ENCODE measurements at regions not wholly inside any gene's neighbourhood (a gene's known extent, or its start where the extent isn't known, plus 50 kb on each side); places are given as distances from the start of the nearest gene placed in this dataset.
"Not testable (repeated sequence)": the region's sequence is repeated elsewhere in the genome, so short reads cannot be mapped to it uniquely, and the experiment has no call there.

DNA sequence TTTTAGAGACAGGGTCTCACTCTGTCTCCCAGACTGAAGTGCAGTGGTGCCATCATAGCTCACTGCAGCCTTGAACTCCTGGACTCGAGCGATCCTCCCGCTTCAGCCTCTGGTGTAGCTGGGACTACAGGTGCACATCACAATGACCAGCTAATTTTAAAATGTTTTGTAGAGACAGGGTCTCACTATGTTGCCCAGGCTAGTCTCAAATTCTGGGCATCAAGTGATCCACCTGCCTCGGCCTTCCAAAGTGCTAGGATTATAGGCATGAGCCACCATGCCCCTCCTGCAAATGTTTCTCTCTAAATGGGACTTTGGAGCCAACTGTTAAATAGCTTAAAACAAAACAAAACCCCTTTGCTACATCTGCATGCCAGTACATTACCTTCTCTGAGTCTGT is 82.2 kb upstream of the BRD7 start:
- H3K4me1 Mint-ChIP-seq (ENCODE audit: low read depth, unreplicated experiment): peaks cover 16% of the 10 kb centered on the region
- TF ChIP-seq, protein P1, sequence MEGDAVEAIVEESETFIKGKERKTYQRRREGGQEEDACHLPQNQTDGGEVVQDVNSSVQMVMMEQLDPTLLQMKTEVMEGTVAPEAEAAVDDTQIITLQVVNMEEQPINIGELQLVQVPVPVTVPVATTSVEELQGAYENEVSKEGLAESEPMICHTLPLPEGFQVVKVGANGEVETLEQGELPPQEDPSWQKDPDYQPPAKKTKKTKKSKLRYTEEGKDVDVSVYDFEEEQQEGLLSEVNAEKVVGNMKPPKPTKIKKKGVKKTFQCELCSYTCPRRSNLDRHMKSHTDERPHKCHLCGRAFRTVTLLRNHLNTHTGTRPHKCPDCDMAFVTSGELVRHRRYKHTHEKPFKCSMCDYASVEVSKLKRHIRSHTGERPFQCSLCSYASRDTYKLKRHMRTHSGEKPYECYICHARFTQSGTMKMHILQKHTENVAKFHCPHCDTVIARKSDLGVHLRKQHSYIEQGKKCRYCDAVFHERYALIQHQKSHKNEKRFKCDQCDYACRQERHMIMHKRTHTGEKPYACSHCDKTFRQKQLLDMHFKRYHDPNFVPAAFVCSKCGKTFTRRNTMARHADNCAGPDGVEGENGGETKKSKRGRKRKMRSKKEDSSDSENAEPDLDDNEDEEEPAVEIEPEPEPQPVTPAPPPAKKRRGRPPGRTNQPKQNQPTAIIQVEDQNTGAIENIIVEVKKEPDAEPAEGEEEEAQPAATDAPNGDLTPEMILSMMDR (IDR thresholded peaks at IDR 0.05; ENCODE audit: partially characterized antibody, unreplicated experiment): no peak
- H3K4me3 Mint-ChIP-seq (ENCODE audit: unreplicated experiment): no peak overlapping the region

DNA sequence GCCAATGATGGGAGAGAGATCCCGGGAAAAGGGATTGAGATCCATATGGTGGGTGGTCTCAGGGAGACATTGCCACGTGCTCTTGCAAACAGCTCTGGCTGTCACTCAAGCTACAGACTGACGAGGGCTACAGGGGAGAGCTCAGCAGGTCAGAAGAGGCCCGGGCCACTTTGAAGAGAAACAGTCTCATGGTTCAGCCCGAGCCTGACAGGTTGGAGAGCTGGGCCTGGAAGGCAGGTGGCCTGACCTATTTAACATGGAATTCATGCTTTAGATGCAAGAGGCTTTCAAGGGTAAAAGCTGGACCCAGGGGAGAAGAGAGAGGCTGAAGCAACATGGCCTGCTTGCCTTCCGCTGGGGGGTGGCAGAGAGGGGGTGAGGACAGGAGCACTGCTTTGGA is 81.0 kb upstream of the BRD7 start:
- H3K4me1 Mint-ChIP-seq (ENCODE audit: low read depth, unreplicated experiment): peaks cover 16% of the 10 kb centered on the region
- H3K4me3 Mint-ChIP-seq (ENCODE audit: unreplicated experiment): no peak overlapping the region
- peaks cover 11% of the 10 kb centered on the region for H3K27me3 Mint-ChIP-seq (ENCODE audit: unreplicated experiment)
- no peak overlapping the region for H3K27ac Mint-ChIP-seq (ENCODE audit: unreplicated experiment)
- peaks cover 4% of the 10 kb centered on the region for H3K36me3 Mint-ChIP-seq (ENCODE audit: unreplicated experiment)
- no peak for DNase-seq
- peaks cover 2% of the 10 kb centered on the region for H3K9me3 Mint-ChIP-seq (ENCODE audit: unreplicated experiment)
- TF ChIP-seq, protein P1 (IDR thresholded peaks at IDR 0.05; ENCODE audit: partially characterized antibody, unreplicated experiment): no peak

More for the DNA sequence above, 82.2 kb upstream of the BRD7 start:
- Mint-ChIP-seq H3K9me3 (ENCODE audit: unreplicated experiment) (peaks cover 2% of the 10 kb centered on the region), H3K27me3 (ENCODE audit: unreplicated experiment) (peaks cover 11% of the 10 kb centered on the region), H3K27ac (ENCODE audit: unreplicated experiment) (no peak overlapping the region), H3K36me3 (ENCODE audit: unreplicated experiment) (peaks cover 4% of the 10 kb centered on the region)
- no peak for DNase-seq

DNA sequence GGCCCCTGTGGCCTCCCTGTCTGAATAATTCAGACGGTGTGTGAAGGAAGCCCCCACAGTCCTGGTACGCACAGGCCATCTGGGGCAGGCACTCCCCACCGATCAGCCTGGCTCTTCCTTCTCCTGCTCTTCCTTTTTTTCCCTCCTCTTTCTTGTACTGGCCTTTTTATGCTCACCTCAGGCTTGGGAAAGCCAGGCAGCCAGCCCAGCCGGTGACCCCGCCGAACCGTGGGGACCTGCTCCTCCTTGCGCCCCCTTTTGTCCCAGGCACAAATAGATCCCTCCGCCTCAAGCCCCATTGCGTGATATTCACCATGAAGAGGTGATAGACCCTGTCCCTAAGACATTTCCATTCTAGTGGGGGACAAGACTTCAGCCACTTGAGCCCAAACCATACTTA is 80.2 kb upstream of the BRD7 start:
- H3K4me1 Mint-ChIP-seq (ENCODE audit: low read depth, unreplicated experiment): peaks cover 16% of the 10 kb centered on the region
- peaks cover 4% of the 10 kb centered on the region for H3K36me3 Mint-ChIP-seq (ENCODE audit: unreplicated experiment)
- peaks cover 2% of the 10 kb centered on the region for H3K9me3 Mint-ChIP-seq (ENCODE audit: unreplicated experiment)
- peak overlapping the region; percentile 23 for H3K27ac Mint-ChIP-seq (ENCODE audit: unreplicated experiment)
- DNase-seq: no peak
- H3K4me3 Mint-ChIP-seq (ENCODE audit: unreplicated experiment): no peak overlapping the region
- TF ChIP-seq, protein P1 (IDR thresholded peaks at IDR 0.05; ENCODE audit: partially characterized antibody, unreplicated experiment): no peak
- peaks cover 11% of the 10 kb centered on the region for H3K27me3 Mint-ChIP-seq (ENCODE audit: unreplicated experiment)

DNA sequence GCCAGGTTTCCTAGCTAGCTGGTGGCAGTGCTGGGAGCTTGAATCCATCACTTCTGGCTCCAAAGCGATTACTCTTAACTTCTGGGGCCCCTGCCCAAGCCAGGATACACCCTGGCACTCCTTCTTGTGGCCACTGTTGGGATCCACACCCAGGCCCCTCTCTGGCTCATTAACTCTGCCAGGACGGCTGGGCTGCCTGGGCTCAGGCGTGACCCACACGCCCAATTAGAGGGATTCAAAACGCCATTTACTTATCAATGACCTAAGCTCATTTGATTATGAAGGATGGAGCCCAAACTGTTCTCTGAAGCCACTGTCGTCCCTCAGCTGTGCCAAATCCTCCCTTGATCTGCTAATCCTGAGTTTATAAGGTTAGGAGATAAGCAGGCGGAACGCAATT is 79.7 kb upstream of the BRD7 start:
- Mint-ChIP-seq H3K27ac (ENCODE audit: unreplicated experiment) (no peak overlapping the region), H3K9me3 (ENCODE audit: unreplicated experiment) (peaks cover 2% of the 10 kb centered on the region), H3K36me3 (ENCODE audit: unreplicated experiment) (peaks cover 4% of the 10 kb centered on the region), H3K4me3 (ENCODE audit: unreplicated experiment) (no peak overlapping the region), H3K27me3 (ENCODE audit: unreplicated experiment) (peaks cover 11% of the 10 kb centered on the region), H3K4me1 (ENCODE audit: low read depth, unreplicated experiment) (peaks cover 16% of the 10 kb centered on the region)
- TF ChIP-seq, protein P1 (IDR thresholded peaks at IDR 0.05; ENCODE audit: partially characterized antibody, unreplicated experiment): peak; percentile 34
- no peak for DNase-seq

DNA sequence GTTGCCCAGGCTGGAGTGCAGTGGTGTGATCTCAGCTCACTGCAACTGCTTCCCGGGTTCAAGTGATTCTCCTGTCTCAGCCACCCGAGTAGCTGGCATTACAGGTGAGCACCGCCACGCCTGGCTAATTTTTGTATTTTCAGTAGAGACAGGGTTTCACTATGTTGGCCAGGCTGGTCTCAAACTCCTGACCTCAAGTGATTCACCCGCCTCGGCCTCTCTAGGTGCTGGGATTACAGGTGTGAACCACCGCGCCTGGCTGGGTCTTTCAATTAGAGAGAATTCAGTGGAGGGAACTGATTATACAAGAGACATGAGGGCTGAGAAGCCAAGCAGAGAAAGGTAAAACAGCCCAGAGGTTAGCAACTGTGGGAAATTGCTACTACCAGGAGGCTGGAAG is 78.6 kb upstream of the BRD7 start:
- not testable (repeated sequence) for H3K36me3 Mint-ChIP-seq (ENCODE audit: unreplicated experiment); H3K27ac Mint-ChIP-seq (ENCODE audit: unreplicated experiment); H3K4me3 Mint-ChIP-seq (ENCODE audit: unreplicated experiment); H3K9me3 Mint-ChIP-seq (ENCODE audit: unreplicated experiment); DNase-seq
- Mint-ChIP-seq H3K27me3 (ENCODE audit: unreplicated experiment) (peaks cover 11% of the 10 kb centered on the region), H3K4me1 (ENCODE audit: low read depth, unreplicated experiment) (peaks cover 16% of the 10 kb centered on the region)

DNA sequence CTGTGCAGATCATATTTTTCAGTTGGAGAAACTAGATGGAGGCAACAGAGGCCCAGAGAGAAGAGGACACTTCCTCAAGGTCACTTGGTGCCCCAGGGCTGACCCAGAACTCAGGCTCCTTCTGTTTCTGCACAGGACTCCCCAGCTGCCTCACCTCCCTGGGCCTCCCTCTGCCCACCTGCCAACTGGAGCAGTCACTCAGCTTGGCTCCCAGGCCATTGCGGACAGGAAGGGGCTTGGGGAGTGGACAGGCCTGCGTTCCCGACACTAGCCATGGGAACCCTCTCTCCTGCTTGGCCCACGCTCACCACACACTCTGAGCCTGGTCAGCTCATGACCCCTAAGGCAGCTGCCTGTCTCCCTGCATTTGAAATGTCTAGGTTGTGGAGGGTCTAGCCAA is 78.1 kb upstream of the BRD7 start:
- H3K27ac Mint-ChIP-seq (ENCODE audit: unreplicated experiment): no peak overlapping the region
- peaks cover 11% of the 10 kb centered on the region for H3K36me3 Mint-ChIP-seq (ENCODE audit: unreplicated experiment)
- peaks cover 2% of the 10 kb centered on the region for H3K9me3 Mint-ChIP-seq (ENCODE audit: unreplicated experiment)
- TF ChIP-seq, protein P1 (IDR thresholded peaks at IDR 0.05; ENCODE audit: partially characterized antibody, unreplicated experiment): no peak
- H3K4me3 Mint-ChIP-seq (ENCODE audit: unreplicated experiment): no peak overlapping the region
- peaks cover 11% of the 10 kb centered on the region for H3K27me3 Mint-ChIP-seq (ENCODE audit: unreplicated experiment)
- peaks cover 16% of the 10 kb centered on the region for H3K4me1 Mint-ChIP-seq (ENCODE audit: low read depth, unreplicated experiment)
- no peak for DNase-seq

Measured in glutamatergic neuron (in vitro differentiated cells).